Common myeloid progenitor, CD34-positive (primary cell): ENCODE measurements at regions not wholly inside any gene's neighbourhood (a gene's known extent, or its start where the extent isn't known, plus 50 kb on each side); places are given as distances from the start of the nearest gene placed in this dataset.
"Not testable (repeated sequence)": the region's sequence is repeated elsewhere in the genome, so short reads cannot be mapped to it uniquely, and the experiment has no call there.

Source experiments
- CTCF ChIA-PET: fragments of 350-600 bp; sonication (Branson Sonifier 250); formaldehyde crosslinking; loops from one replicate; lab custom pipeline; 2021; ENCODE audit warnings: antibody characterized with exemption; lab: Charles Lee
- POLR2A ChIA-PET: fragments of 350-600 bp; sonication (Branson Sonifier 250); formaldehyde crosslinking; loops from one replicate; lab custom pipeline; 2021; ENCODE audit warnings: antibody characterized with exemption; lab: Charles Lee
- DNase-seq, 3 donors: peaks; one replicate each; pipeline versions ENCODE4 v3.0.0 to v3.0.0-alpha.2; 2013
- H3K27ac ChIP-seq, 2 experiments: 1 replicate in 1 of 2; 2 replicates in 1 of 2; pipeline ENCODE4 v1.7.0; 2013; ENCODE audit warnings: inconsistent platforms in 2 of 2, low read length in 2 of 2, mild to moderate bottlenecking in 2 of 2, low read depth in 1 of 2, moderate library complexity in 1 of 2; ENCODE audit not compliant: severe bottlenecking in 2 of 2, insufficient read depth in 1 of 2, poor library complexity in 1 of 2
- H3K27me3 ChIP-seq, 5 experiments: replicated peaks in 2 of 5; 1 replicate in 3 of 5; 2 replicates in 2 of 5; pipeline versions ENCODE4 v1.6.1 to v1.7.0; 2013; ENCODE audit warnings: low read length in 4 of 5, mild to moderate bottlenecking in 2 of 5, moderate library complexity in 2 of 5, inconsistent platforms in 1 of 5; ENCODE audit not compliant: insufficient read depth in 5 of 5, control insufficient read depth in 4 of 5
- H3K36me3 ChIP-seq, 4 experiments: 1 replicate in 2 of 4; 2 replicates in 2 of 4; pipeline versions ENCODE4 v1.6.1 to v1.7.0; 2013; ENCODE audit warnings: low read length in 3 of 4, control low read depth in 1 of 4, mild to moderate bottlenecking in 1 of 4; ENCODE audit not compliant: control insufficient read depth in 4 of 4, insufficient read depth in 4 of 4
- H3K4me1 ChIP-seq, 4 experiments: 1 replicate in 3 of 4; 2 replicates in 1 of 4; pipeline versions ENCODE4 v1.6.1 to v1.7.1; 2013; ENCODE audit warnings: low read length in 3 of 4, mild to moderate bottlenecking in 3 of 4, control low read depth in 1 of 4, inconsistent platforms in 1 of 4, moderate library complexity in 1 of 4; ENCODE audit not compliant: control insufficient read depth in 4 of 4, insufficient read depth in 4 of 4; ENCODE audit errors: control extremely low read depth in 1 of 4
- H3K4me3 ChIP-seq, 7 experiments: 1 replicate in 4 of 7; 2 replicates in 3 of 7; pipeline versions ENCODE4 v1.5.1 to v1.7.0; 2013; ENCODE audit warnings: mild to moderate bottlenecking in 7 of 7, low read length in 6 of 7, moderate library complexity in 6 of 7, inconsistent platforms in 2 of 7, low read depth in 2 of 7, control low read depth in 1 of 7; ENCODE audit not compliant: insufficient read depth in 4 of 7, control insufficient read depth in 1 of 7; ENCODE audit errors: extremely low read depth in 1 of 7
- H3K9me3 ChIP-seq, 5 experiments: 1 replicate in 4 of 5; 2 replicates in 1 of 5; pipeline versions ENCODE4 v1.6.1 to v1.7.1; 2013; ENCODE audit warnings: low read length in 4 of 5, mild to moderate bottlenecking in 2 of 5, inconsistent platforms in 1 of 5, low read depth in 1 of 5, moderate library complexity in 1 of 5; ENCODE audit not compliant: control insufficient read depth in 4 of 5, insufficient read depth in 2 of 5; ENCODE audit errors: control extremely low read depth in 1 of 5
- WGBS: methylation state at CpG from one replicate; pipeline ENCODE4 v1.1.5; 2013; ENCODE audit not compliant: insufficient coverage; 5-methylcytosine and 5-hydroxymethylcytosine counted together

GRCh38 chr5:164132358-164132757, 626.9 kb downstream of the MAT2B start:
- 100% methylated on average over 2 of the region's 2 CpGs for WGBS
- no peak for DNase-seq
- Histone ChIP-seq H3K36me3 (no peaks in the 10 kb centered on the region), H3K4me3 (no peak overlapping the region), H3K4me1 (no peaks in the 10 kb centered on the region), H3K9me3 (peaks cover 0 to 18% (median 0%) of the 10 kb centered on the region in 5 experiments), H3K27ac (no peak overlapping the region), H3K27me3 (no peaks in the 10 kb centered on the region)
- CTCF ChIA-PET: no interaction called here
- POLR2A ChIA-PET: no interaction called here

DNA sequence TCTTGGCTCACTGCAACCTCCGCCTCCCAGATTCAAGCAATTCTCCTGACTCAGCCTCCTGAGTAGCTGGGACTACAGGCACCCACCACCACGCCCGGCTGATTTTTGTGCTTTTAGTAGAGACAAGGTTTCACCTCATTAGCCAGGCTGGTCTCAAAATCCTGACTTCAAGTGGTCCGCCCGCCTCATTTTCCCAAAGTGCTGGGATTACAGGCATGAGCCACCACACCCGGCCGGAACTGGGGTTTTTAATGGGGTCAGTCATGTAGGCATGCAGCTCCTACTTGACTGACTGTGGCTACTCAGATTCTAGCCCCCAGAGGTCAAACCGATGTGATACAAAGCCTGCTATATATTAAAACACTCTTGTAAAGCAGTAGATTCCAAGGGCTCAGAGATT, 631.7 kb downstream of the MAT2B start:
- POLR2A ChIA-PET: no interaction called here

DNA sequence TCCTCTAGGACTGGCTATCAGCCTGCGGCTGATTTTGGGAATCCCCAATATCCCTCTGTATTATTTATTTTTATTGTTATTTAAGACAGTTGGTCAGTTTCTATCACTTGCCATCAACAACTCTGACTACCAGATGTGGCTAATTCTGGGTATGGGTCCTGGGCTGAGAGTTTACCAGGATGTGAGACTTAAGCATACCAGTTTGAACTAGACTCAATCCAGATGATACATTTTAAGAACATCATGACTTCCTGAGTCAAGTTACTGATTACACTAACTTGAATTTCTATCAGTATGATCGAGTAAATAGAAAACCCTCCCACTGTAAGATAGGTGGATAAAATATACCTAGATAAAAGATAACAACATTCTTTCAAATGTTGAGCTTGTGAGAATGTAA, 634.0 kb downstream of the MAT2B start:
- no CpG with 5 or more reads among the region's 2 CpGs for WGBS
- ChIA-PET CTCF (no interaction called here), POLR2A (no interaction called here)

More for the DNA sequence above, 631.7 kb downstream of the MAT2B start:
- Histone ChIP-seq H3K27me3 (no peaks in the 10 kb centered on the region), H3K9me3 (peaks cover 0 to 7% (median 0%) of the 10 kb centered on the region in 5 experiments), H3K4me1 (no peaks in the 10 kb centered on the region), H3K36me3 (no peaks in the 10 kb centered on the region), H3K27ac (no peak overlapping the region), H3K4me3 (no peak overlapping the region)
- CTCF ChIA-PET: no interaction called here
- no peak for DNase-seq
- WGBS: 97% methylated on average over 3 of the region's 8 CpGs

GRCh38 chr5:164145458-164145857, 640.0 kb downstream of the MAT2B start:
- CTCF ChIA-PET: no interaction called here
- WGBS: no CpG with 5 or more reads among the region's 1 CpG
- Histone ChIP-seq H3K36me3 (no peaks in the 10 kb centered on the region), H3K27me3 (no peaks in the 10 kb centered on the region), H3K4me1 (no peaks in the 10 kb centered on the region), H3K4me3 (no peak overlapping the region), H3K9me3 (no peaks in the 10 kb centered on the region), H3K27ac (no peak overlapping the region)
- POLR2A ChIA-PET: no interaction called here
- DNase-seq: no peak

More for the DNA sequence above, 634.0 kb downstream of the MAT2B start:
- H3K4me1 ChIP-seq: no peaks in the 10 kb centered on the region
- no peak overlapping the region for H3K27ac ChIP-seq
- no peak overlapping the region for H3K4me3 ChIP-seq
- H3K36me3 ChIP-seq: no peaks in the 10 kb centered on the region
- no peaks in the 10 kb centered on the region for H3K9me3 ChIP-seq
- no peaks in the 10 kb centered on the region for H3K27me3 ChIP-seq
- DNase-seq: no peak

DNA sequence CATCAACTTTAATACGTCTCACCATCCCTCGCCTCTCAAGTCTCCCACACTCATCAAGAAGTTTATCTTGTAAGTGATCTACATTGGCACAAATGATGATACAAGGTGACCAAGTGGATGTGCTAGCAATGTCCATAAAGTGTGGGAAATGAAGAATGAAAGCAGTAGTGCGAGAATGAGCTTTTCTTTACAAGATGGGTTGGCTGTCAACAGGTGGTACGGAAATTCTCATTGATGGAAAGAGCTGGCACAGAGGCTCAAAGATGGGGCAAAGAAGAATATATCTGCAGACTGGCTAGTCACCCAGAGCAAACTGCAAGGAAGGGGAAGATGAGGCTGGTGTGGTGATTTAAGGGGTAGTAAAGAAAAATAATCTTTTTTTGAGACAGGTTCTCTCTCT, 640.8 kb downstream of the MAT2B start:
- CTCF ChIA-PET: no interaction called here

DNA sequence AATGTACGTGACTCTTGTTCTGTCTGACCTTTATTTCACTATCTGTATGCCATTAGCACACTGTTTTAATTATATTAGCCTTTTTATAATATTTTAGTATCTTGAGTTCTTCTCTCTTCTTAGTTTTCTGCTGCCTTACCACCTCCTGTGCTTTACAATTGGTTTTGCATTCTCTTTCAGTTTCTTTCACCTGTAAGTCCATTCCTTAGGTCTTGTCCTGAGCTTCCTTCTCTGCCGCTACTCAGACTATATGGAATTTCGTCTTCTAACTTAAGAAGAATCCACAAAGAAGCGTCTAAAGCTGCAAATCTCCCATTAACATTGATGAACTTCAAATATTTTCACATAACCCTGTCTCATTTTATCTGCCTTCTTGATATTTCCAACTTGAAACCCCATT, 642.9 kb downstream of the MAT2B start:
- WGBS: 92% methylated on average over 3 of the region's 4 CpGs
- Histone ChIP-seq H3K27me3 (no peaks in the 10 kb centered on the region), H3K27ac (no peak overlapping the region), H3K9me3 (no peaks in the 10 kb centered on the region), H3K4me1 (no peaks in the 10 kb centered on the region), H3K36me3 (no peaks in the 10 kb centered on the region), H3K4me3 (no peak overlapping the region)
- DNase-seq: no peak
- ChIA-PET POLR2A (no interaction called here), CTCF (no interaction called here)

More for the DNA sequence above, 640.8 kb downstream of the MAT2B start:
- Histone ChIP-seq H3K4me3 (no peak overlapping the region), H3K36me3 (no peaks in the 10 kb centered on the region), H3K4me1 (no peaks in the 10 kb centered on the region), H3K9me3 (no peaks in the 10 kb centered on the region), H3K27me3 (no peaks in the 10 kb centered on the region), H3K27ac (no peak overlapping the region)
- WGBS: 94% methylated on average over 2 of the region's 4 CpGs
- DNase-seq: no peak
- POLR2A ChIA-PET: no interaction called here

- H3K36me3 ChIP-seq, POLR2A ChIA-PET, H3K4me1 ChIP-seq, H3K9me3 ChIP-seq, H3K27ac ChIP-seq, H3K4me3 ChIP-seq, H3K27me3 ChIP-seq, CTCF ChIA-PET, DNase-seq: not testable (repeated sequence)
- no CpG with 5 or more reads among the region's 1 CpG for WGBS
These were observed 647.1 kb downstream of the MAT2B start for GRCh38 chr5:164152539-164152938.
